ENCODE measurements at regions not wholly inside any gene's neighbourhood (a gene's known extent, or its start where the extent isn't known, plus 50 kb on each side); places are given as distances from the start of the nearest gene placed in this dataset.

DNA sequence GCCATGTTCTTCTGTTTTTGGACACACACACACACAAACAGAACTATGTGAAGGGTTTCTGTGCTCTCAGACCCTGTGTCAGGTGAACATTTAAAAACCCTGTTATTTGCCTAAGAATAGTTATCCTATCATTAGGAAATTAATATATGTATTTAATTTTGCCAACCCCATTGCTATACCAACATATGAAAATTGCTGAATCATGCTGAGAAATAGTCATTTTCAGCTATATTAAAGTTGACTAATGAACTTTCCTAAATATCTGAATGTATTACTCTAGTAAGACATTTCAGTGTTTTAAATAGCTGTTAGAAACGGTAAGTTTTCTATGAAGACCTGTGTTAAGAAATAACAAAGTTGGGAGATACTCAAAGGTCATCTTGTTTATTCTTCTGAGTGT, 596.9 kb upstream of the GRM7 start:
- TF ChIP-seq, protein P1, sequence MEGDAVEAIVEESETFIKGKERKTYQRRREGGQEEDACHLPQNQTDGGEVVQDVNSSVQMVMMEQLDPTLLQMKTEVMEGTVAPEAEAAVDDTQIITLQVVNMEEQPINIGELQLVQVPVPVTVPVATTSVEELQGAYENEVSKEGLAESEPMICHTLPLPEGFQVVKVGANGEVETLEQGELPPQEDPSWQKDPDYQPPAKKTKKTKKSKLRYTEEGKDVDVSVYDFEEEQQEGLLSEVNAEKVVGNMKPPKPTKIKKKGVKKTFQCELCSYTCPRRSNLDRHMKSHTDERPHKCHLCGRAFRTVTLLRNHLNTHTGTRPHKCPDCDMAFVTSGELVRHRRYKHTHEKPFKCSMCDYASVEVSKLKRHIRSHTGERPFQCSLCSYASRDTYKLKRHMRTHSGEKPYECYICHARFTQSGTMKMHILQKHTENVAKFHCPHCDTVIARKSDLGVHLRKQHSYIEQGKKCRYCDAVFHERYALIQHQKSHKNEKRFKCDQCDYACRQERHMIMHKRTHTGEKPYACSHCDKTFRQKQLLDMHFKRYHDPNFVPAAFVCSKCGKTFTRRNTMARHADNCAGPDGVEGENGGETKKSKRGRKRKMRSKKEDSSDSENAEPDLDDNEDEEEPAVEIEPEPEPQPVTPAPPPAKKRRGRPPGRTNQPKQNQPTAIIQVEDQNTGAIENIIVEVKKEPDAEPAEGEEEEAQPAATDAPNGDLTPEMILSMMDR (IDR thresholded peaks at IDR 0.05; ENCODE audit: unreplicated experiment), result no peak
- Mint-ChIP-seq H3K27me3 (ENCODE audit: low read depth) (peaks cover 2% of the 10 kb centered on the region), H3K4me3 (no peak overlapping the region), H3K36me3 (peaks cover 2% of the 10 kb centered on the region), H3K4me1 (no peaks in the 10 kb centered on the region), H3K27ac (no peak overlapping the region), H3K9me3 (peaks cover 4% of the 10 kb centered on the region)
- DNase-seq (ENCODE audit: low spot score in 2 of 2, unreplicated experiment in 2 of 2), result no peak

DNA sequence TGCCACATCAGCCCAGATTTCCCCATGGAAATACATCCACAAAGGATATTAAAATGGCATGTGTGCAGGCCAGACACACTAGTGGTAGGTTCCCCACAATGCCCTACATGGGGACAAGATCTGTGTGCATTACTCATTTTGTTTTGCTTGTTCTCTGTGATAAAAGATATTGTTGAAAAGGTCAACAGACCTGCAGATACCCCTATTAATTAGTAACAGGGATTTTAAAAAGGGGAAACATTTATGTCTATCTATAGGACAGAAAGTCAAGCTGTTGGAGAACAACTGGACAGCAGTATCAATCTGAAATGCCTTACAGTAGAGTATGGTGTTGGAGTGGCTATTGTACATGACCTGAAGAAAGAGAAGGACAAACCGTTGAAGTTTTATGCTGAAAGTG, 596.0 kb upstream of the GRM7 start:
- Mint-ChIP-seq H3K27ac (no peak overlapping the region), H3K4me3 (no peak overlapping the region), H3K4me1 (no peaks in the 10 kb centered on the region), H3K9me3 (peaks cover 8% of the 10 kb centered on the region), H3K36me3 (peaks cover 2% of the 10 kb centered on the region), H3K27me3 (ENCODE audit: low read depth) (peaks cover 2% of the 10 kb centered on the region)
- TF ChIP-seq, protein P1 (IDR thresholded peaks at IDR 0.05; ENCODE audit: unreplicated experiment), result no peak
- no peak for DNase-seq (ENCODE audit: low spot score in 2 of 2, unreplicated experiment in 2 of 2)

DNA sequence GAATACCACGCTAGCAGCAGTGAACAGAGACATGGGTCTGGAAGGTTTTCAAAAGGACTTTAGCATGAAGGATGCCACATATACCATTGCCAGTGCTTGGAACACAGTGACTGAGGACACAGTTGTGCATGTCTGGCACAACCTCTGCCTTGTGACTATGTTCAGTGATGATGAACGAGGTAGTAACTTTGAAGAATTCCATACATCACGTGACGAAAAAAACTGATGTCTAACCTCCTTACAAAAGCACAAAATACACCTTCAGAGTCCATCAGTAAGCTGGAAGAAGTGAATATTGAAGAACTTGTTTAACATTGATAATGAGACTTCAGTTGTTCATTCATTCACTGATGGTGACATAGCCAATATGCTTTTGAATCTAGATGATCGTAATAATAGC, 594.8 kb upstream of the GRM7 start:
- Mint-ChIP-seq H3K4me1 (no peaks in the 10 kb centered on the region), H3K4me3 (no peak overlapping the region), H3K9me3 (peaks cover 16% of the 10 kb centered on the region), H3K36me3 (peaks cover 2% of the 10 kb centered on the region), H3K27ac (no peak overlapping the region), H3K27me3 (ENCODE audit: low read depth) (peaks cover 2% of the 10 kb centered on the region)
- DNase-seq (ENCODE audit: low spot score in 2 of 2, unreplicated experiment in 2 of 2), result no peak
- TF ChIP-seq, protein P1 (IDR thresholded peaks at IDR 0.05; ENCODE audit: unreplicated experiment), result no peak

DNA sequence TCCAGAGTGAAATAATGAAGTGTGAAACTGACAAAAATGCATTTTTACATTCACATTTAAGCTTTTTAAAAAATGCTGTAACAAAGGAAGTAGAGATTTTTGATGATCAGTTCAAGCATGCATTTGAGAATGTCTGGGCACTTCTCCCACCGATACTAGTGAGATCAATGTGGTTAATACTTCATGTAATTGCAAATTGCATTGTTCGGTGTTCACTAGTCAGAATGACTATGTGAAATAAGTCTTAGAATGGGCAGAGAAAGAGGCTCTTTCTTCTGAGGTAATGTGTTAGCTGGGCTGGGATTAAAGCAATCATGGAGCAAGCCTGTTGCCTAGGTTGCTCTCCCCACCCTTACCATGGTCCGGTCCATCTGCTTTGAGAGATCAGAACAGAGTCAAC, 587.0 kb upstream of the GRM7 start:
- DNase-seq (ENCODE audit: low spot score in 2 of 2, unreplicated experiment in 2 of 2), result no peak
- TF ChIP-seq, protein P1 (IDR thresholded peaks at IDR 0.05; ENCODE audit: unreplicated experiment), result no peak
- H3K9me3 Mint-ChIP-seq, result peaks cover 29% of the 10 kb centered on the region
- H3K4me3 Mint-ChIP-seq, result no peak overlapping the region
- H3K4me1 Mint-ChIP-seq, result no peaks in the 10 kb centered on the region
- peaks cover 2% of the 10 kb centered on the region for H3K36me3 Mint-ChIP-seq
- H3K27me3 Mint-ChIP-seq (ENCODE audit: low read depth), result no peaks in the 10 kb centered on the region
- no peak overlapping the region for H3K27ac Mint-ChIP-seq

DNA sequence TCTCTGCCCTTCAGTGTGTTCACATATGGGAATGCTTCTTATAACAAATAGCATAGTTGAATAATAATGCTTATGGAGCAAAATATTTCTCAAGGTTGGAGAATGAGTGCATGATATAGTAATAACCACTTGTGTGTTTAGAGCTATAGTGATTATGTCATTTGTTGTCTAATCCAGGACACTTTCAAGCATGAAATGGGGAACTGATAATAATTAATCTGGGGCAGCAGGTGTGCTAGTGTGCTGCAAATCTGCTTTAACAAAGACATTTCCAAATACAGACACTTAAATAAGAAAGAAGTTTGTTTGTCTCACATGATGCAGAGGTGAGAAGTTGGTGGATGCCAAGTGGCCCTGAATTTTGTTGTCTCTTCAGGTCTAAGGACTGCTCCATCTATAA, 579.3 kb upstream of the GRM7 start:
- Mint-ChIP-seq H3K9me3 (peaks cover 21% of the 10 kb centered on the region), H3K36me3 (no peaks in the 10 kb centered on the region), H3K4me1 (no peaks in the 10 kb centered on the region), H3K27ac (no peak overlapping the region), H3K4me3 (no peak overlapping the region), H3K27me3 (ENCODE audit: low read depth) (no peaks in the 10 kb centered on the region)
- DNase-seq (ENCODE audit: low spot score in 2 of 2, unreplicated experiment in 2 of 2), result no peak
- TF ChIP-seq, protein P1 (IDR thresholded peaks at IDR 0.05; ENCODE audit: unreplicated experiment), result no peak

DNA sequence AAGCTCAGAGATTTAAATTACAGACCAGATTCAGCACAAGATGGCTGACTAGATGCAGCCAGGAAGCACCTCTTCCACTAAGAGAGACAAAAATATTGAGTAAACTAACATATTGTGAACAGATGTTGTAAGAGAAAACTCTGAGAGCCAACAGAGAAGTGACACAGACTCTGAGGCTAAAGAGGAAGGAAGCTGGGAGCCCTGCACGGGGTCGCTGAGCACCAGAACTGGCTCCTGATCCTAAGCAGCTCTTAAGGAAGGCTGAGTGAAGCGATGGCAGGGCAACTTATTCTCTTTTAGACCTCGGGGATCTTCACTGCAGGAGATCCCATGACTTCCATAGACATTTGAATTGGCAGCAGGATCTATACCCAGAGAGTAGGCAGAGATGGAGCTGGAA, 578.0 kb upstream of the GRM7 start:
- Mint-ChIP-seq H3K9me3 (peaks cover 30% of the 10 kb centered on the region), H3K27me3 (ENCODE audit: low read depth) (no peaks in the 10 kb centered on the region), H3K36me3 (no peaks in the 10 kb centered on the region), H3K27ac (no peak overlapping the region), H3K4me3 (no peak overlapping the region), H3K4me1 (no peaks in the 10 kb centered on the region)
- DNase-seq (ENCODE audit: low spot score in 2 of 2, unreplicated experiment in 2 of 2), result no peak
- TF ChIP-seq, protein P1 (IDR thresholded peaks at IDR 0.05; ENCODE audit: unreplicated experiment), result no peak

Data from mesothelial cell of epicardium (in vitro differentiated cells).